GM12878 (cell line): ENCODE measurements at regions not wholly inside any gene's neighbourhood (a gene's known extent, or its start where the extent isn't known, plus 50 kb on each side); places are given as distances from the start of the nearest gene placed in this dataset.

Experiments
- BCL3 ChIP-seq: IDR thresholded peaks from 2 replicates; pipeline ENCODE4 v1.6.1; 2011; ENCODE audit warnings: borderline replicate concordance, low read depth, mild to moderate bottlenecking, moderate library complexity, low read length; ENCODE audit not compliant: insufficient read depth, poor library complexity, severe bottlenecking
- IKZF1 ChIP-seq: fragments of 450-650 bp; conservative IDR thresholded peaks from 2 replicates; pipeline ENCODE4 v1.6.1; 2017; ENCODE audit warnings: antibody characterized with exemption, mild to moderate bottlenecking
- NR2C1 ChIP-seq: fragments of 450-650 bp; IDR thresholded peaks from 2 replicates; pipeline ENCODE4 v1.6.1; 2017; ENCODE audit warnings: antibody characterized with exemption, mild to moderate bottlenecking, moderate library complexity
- NR2F1 ChIP-seq: fragments of 450-650 bp; conservative IDR thresholded peaks from 2 replicates; pipeline ENCODE4 v1.6.1; 2017; ENCODE audit warnings: mild to moderate bottlenecking
- POLR2AphosphoS5 ChIP-seq: IDR thresholded peaks from 2 replicates; pipeline ENCODE4 v1.6.1; 2011; ENCODE audit warnings: mild to moderate bottlenecking, low read length, inconsistent platforms
- PRDM15 ChIP-seq: fragments of 450-650 bp; formaldehyde crosslinking; IDR thresholded peaks from 2 replicates; pipeline ENCODE4 v1.4.0; 2020; ENCODE audit warnings: mild to moderate bottlenecking, moderate library complexity
- YY1 ChIP-seq: IDR thresholded peaks from 2 replicates; pipeline ENCODE4 v1.6.1; 2011; ENCODE audit warnings: low read depth, mild to moderate bottlenecking, low read length
- TF ChIP-seq, protein P1 (sequence below): fragments of 450-650 bp; IDR thresholded peaks from 2 replicates; pipeline ENCODE4 v1.6.1; 2017; ENCODE audit warnings: borderline replicate concordance

DNA sequence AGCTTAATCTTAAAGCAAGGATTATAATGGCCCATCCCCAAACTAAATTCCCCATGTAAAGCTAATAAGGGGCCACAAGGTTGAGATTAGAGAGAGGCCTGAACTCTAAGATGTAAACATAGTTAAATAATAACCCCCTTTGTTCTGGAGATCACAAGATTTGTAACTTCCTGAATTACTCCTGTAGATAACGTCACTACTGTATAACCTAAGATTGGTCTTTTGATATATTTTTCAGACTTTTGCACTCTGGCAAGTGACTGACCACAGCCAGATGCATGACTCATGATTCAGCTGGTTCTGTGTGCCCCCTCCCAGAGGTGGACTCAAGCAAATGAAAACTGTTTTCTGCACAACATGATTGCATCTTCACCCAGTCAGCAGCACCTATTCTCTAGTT is 686.0 kb upstream of the DDX18 start (continued):
- TF ChIP-seq YY1: no peak
- no peak for TF ChIP-seq POLR2AphosphoS5
- TF ChIP-seq, protein P1, sequence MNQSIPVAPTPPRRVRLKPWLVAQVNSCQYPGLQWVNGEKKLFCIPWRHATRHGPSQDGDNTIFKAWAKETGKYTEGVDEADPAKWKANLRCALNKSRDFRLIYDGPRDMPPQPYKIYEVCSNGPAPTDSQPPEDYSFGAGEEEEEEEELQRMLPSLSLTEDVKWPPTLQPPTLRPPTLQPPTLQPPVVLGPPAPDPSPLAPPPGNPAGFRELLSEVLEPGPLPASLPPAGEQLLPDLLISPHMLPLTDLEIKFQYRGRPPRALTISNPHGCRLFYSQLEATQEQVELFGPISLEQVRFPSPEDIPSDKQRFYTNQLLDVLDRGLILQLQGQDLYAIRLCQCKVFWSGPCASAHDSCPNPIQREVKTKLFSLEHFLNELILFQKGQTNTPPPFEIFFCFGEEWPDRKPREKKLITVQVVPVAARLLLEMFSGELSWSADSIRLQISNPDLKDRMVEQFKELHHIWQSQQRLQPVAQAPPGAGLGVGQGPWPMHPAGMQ: no peak
- no peak for TF ChIP-seq NR2C1
- TF ChIP-seq PRDM15: no peak
- TF ChIP-seq NR2F1: no peak
- TF ChIP-seq BCL3: no peak
- TF ChIP-seq IKZF1: no peak
